ENCODE measurements at regions not wholly inside any gene's neighbourhood (a gene's known extent, or its start where the extent isn't known, plus 50 kb on each side); places are given as distances from the start of the nearest gene placed in this dataset.

- Histone ChIP-seq H3K9me3 (ENCODE audit: control insufficient read depth in 2 of 2, low read length in 2 of 2) (no peaks in the 10 kb centered on the region), H3K4me1 (ENCODE audit: control insufficient read depth in 2 of 2, insufficient read depth in 2 of 2, low read length in 2 of 2) (no peaks in the 10 kb centered on the region), H3K27me3 (ENCODE audit: control insufficient read depth in 2 of 2, insufficient read depth in 2 of 2, low read length in 2 of 2) (no peaks in the 10 kb centered on the region), H3K36me3 (ENCODE audit: control insufficient read depth in 2 of 2, insufficient read depth in 2 of 2, low read length in 2 of 2) (no peaks in the 10 kb centered on the region), H3K4me3 (ENCODE audit: low read length in 2 of 2) (no peak overlapping the region), H3K9ac (ENCODE audit: low read depth in 1 of 2, low read length in 2 of 2) (no peak overlapping the region), H3K27ac (ENCODE audit: low read depth in 2 of 2, low read length in 2 of 2) (no peak overlapping the region)
These were observed 131.1 kb downstream of the TMEM114 start for GRCh38 chr16:8459085-8459733.

GRCh38 chr16:8458481-8459046, 131.7 kb downstream of the TMEM114 start:
- no peak overlapping the region for H3K9ac ChIP-seq (ENCODE audit: low read depth in 1 of 2, low read length in 2 of 2)
- H3K36me3 ChIP-seq (ENCODE audit: control insufficient read depth in 2 of 2, insufficient read depth in 2 of 2, low read length in 2 of 2), result no peaks in the 10 kb centered on the region
- H3K9me3 ChIP-seq (ENCODE audit: control insufficient read depth in 2 of 2, low read length in 2 of 2), result no peaks in the 10 kb centered on the region
- no peaks in the 10 kb centered on the region for H3K4me1 ChIP-seq (ENCODE audit: control insufficient read depth in 2 of 2, insufficient read depth in 2 of 2, low read length in 2 of 2)
- no peak overlapping the region for H3K4me3 ChIP-seq (ENCODE audit: low read length in 2 of 2)
- H3K27me3 ChIP-seq (ENCODE audit: control insufficient read depth in 2 of 2, insufficient read depth in 2 of 2, low read length in 2 of 2), result no peaks in the 10 kb centered on the region
- H3K27ac ChIP-seq (ENCODE audit: low read depth in 2 of 2, low read length in 2 of 2), result no peak overlapping the region

GRCh38 chr16:8453359-8453758, 137.0 kb downstream of the TMEM114 start:
- Histone ChIP-seq H3K4me1 (ENCODE audit: control insufficient read depth in 2 of 2, insufficient read depth in 2 of 2, low read length in 2 of 2) (no peaks in the 10 kb centered on the region), H3K9me3 (ENCODE audit: control insufficient read depth in 2 of 2, low read length in 2 of 2) (no peaks in the 10 kb centered on the region), H3K9ac (ENCODE audit: low read depth in 1 of 2, low read length in 2 of 2) (no peak overlapping the region), H3K36me3 (ENCODE audit: control insufficient read depth in 2 of 2, insufficient read depth in 2 of 2, low read length in 2 of 2) (no peaks in the 10 kb centered on the region), H3K4me3 (ENCODE audit: low read length in 2 of 2) (no peak overlapping the region), H3K27me3 (ENCODE audit: control insufficient read depth in 2 of 2, insufficient read depth in 2 of 2, low read length in 2 of 2) (no peaks in the 10 kb centered on the region), H3K27ac (ENCODE audit: low read depth in 2 of 2, low read length in 2 of 2) (no peak overlapping the region)

- Histone ChIP-seq H3K9me3 (ENCODE audit: control insufficient read depth in 2 of 2, low read length in 2 of 2) (no peaks in the 10 kb centered on the region), H3K27ac (ENCODE audit: low read depth in 2 of 2, low read length in 2 of 2) (no peak overlapping the region), H3K36me3 (ENCODE audit: control insufficient read depth in 2 of 2, insufficient read depth in 2 of 2, low read length in 2 of 2) (no peaks in the 10 kb centered on the region), H3K9ac (ENCODE audit: low read depth in 1 of 2, low read length in 2 of 2) (no peak overlapping the region), H3K4me3 (ENCODE audit: low read length in 2 of 2) (no peak overlapping the region), H3K4me1 (ENCODE audit: control insufficient read depth in 2 of 2, insufficient read depth in 2 of 2, low read length in 2 of 2) (no peaks in the 10 kb centered on the region), H3K27me3 (ENCODE audit: control insufficient read depth in 2 of 2, insufficient read depth in 2 of 2, low read length in 2 of 2) (no peaks in the 10 kb centered on the region)
These were observed 137.4 kb downstream of the TMEM114 start for GRCh38 chr16:8452941-8453340.

GRCh38 chr16:8436931-8437330, 153.4 kb downstream of the TMEM114 start:
- H3K36me3 ChIP-seq (ENCODE audit: control insufficient read depth in 2 of 2, insufficient read depth in 2 of 2, low read length in 2 of 2), result no peaks in the 10 kb centered on the region
- H3K27me3 ChIP-seq (ENCODE audit: control insufficient read depth in 2 of 2, insufficient read depth in 2 of 2, low read length in 2 of 2), result no peaks in the 10 kb centered on the region
- no peaks in the 10 kb centered on the region for H3K9me3 ChIP-seq (ENCODE audit: control insufficient read depth in 2 of 2, low read length in 2 of 2)
- no peak overlapping the region for H3K27ac ChIP-seq (ENCODE audit: low read depth in 2 of 2, low read length in 2 of 2)
- H3K9ac ChIP-seq (ENCODE audit: low read depth in 1 of 2, low read length in 2 of 2), result no peak overlapping the region
- no peaks in the 10 kb centered on the region for H3K4me1 ChIP-seq (ENCODE audit: control insufficient read depth in 2 of 2, insufficient read depth in 2 of 2, low read length in 2 of 2)
- H3K4me3 ChIP-seq (ENCODE audit: low read length in 2 of 2), result no peak overlapping the region

- Histone ChIP-seq H3K4me1 (ENCODE audit: control insufficient read depth in 2 of 2, insufficient read depth in 2 of 2, low read length in 2 of 2) (no peaks in the 10 kb centered on the region), H3K27me3 (ENCODE audit: control insufficient read depth in 2 of 2, insufficient read depth in 2 of 2, low read length in 2 of 2) (no peaks in the 10 kb centered on the region), H3K4me3 (ENCODE audit: low read length in 2 of 2) (no peak overlapping the region), H3K27ac (ENCODE audit: low read depth in 2 of 2, low read length in 2 of 2) (no peak overlapping the region), H3K36me3 (ENCODE audit: control insufficient read depth in 2 of 2, insufficient read depth in 2 of 2, low read length in 2 of 2) (no peaks in the 10 kb centered on the region), H3K9ac (ENCODE audit: low read depth in 1 of 2, low read length in 2 of 2) (no peak overlapping the region), H3K9me3 (ENCODE audit: control insufficient read depth in 2 of 2, low read length in 2 of 2) (no peaks in the 10 kb centered on the region)
These were observed 158.5 kb downstream of the TMEM114 start for GRCh38 chr16:8431783-8432182.

- Histone ChIP-seq H3K27ac (ENCODE audit: low read depth in 2 of 2, low read length in 2 of 2) (no peak overlapping the region), H3K9ac (ENCODE audit: low read depth in 1 of 2, low read length in 2 of 2) (no peak overlapping the region), H3K4me3 (ENCODE audit: low read length in 2 of 2) (no peak overlapping the region), H3K36me3 (ENCODE audit: control insufficient read depth in 2 of 2, insufficient read depth in 2 of 2, low read length in 2 of 2) (no peaks in the 10 kb centered on the region), H3K4me1 (ENCODE audit: control insufficient read depth in 2 of 2, insufficient read depth in 2 of 2, low read length in 2 of 2) (no peaks in the 10 kb centered on the region), H3K9me3 (ENCODE audit: control insufficient read depth in 2 of 2, low read length in 2 of 2) (no peaks in the 10 kb centered on the region), H3K27me3 (ENCODE audit: control insufficient read depth in 2 of 2, insufficient read depth in 2 of 2, low read length in 2 of 2) (no peaks in the 10 kb centered on the region)
These were observed 159.9 kb downstream of the TMEM114 start for GRCh38 chr16:8430401-8430800.

- Histone ChIP-seq H3K27me3 (ENCODE audit: control insufficient read depth in 2 of 2, insufficient read depth in 2 of 2, low read length in 2 of 2) (no peaks in the 10 kb centered on the region), H3K9me3 (ENCODE audit: control insufficient read depth in 2 of 2, low read length in 2 of 2) (no peaks in the 10 kb centered on the region), H3K27ac (ENCODE audit: low read depth in 2 of 2, low read length in 2 of 2) (no peak overlapping the region), H3K9ac (ENCODE audit: low read depth in 1 of 2, low read length in 2 of 2) (no peak overlapping the region), H3K36me3 (ENCODE audit: control insufficient read depth in 2 of 2, insufficient read depth in 2 of 2, low read length in 2 of 2) (no peaks in the 10 kb centered on the region), H3K4me3 (ENCODE audit: low read length in 2 of 2) (no peak overlapping the region), H3K4me1 (ENCODE audit: control insufficient read depth in 2 of 2, insufficient read depth in 2 of 2, low read length in 2 of 2) (no peaks in the 10 kb centered on the region)
These were observed 163.7 kb downstream of the TMEM114 start for GRCh38 chr16:8426569-8426968.

- no peaks in the 10 kb centered on the region for H3K4me1 ChIP-seq (ENCODE audit: control insufficient read depth in 2 of 2, insufficient read depth in 2 of 2, low read length in 2 of 2)
- no peak overlapping the region for H3K4me3 ChIP-seq (ENCODE audit: low read length in 2 of 2)
- no peaks in the 10 kb centered on the region for H3K36me3 ChIP-seq (ENCODE audit: control insufficient read depth in 2 of 2, insufficient read depth in 2 of 2, low read length in 2 of 2)
- H3K9me3 ChIP-seq (ENCODE audit: control insufficient read depth in 2 of 2, low read length in 2 of 2), result no peaks in the 10 kb centered on the region
- no peaks in the 10 kb centered on the region for H3K27me3 ChIP-seq (ENCODE audit: control insufficient read depth in 2 of 2, insufficient read depth in 2 of 2, low read length in 2 of 2)
- no peak overlapping the region for H3K27ac ChIP-seq (ENCODE audit: low read depth in 2 of 2, low read length in 2 of 2)
- H3K9ac ChIP-seq (ENCODE audit: low read depth in 1 of 2, low read length in 2 of 2), result no peak overlapping the region
These were observed 173.2 kb downstream of the TMEM114 start for GRCh38 chr16:8417145-8417544.

- H3K9ac ChIP-seq (ENCODE audit: low read depth in 1 of 2, low read length in 2 of 2), result no peak overlapping the region
- H3K36me3 ChIP-seq (ENCODE audit: control insufficient read depth in 2 of 2, insufficient read depth in 2 of 2, low read length in 2 of 2), result no peaks in the 10 kb centered on the region
- H3K4me3 ChIP-seq (ENCODE audit: low read length in 2 of 2), result no peak overlapping the region
- no peaks in the 10 kb centered on the region for H3K27me3 ChIP-seq (ENCODE audit: control insufficient read depth in 2 of 2, insufficient read depth in 2 of 2, low read length in 2 of 2)
- no peaks in the 10 kb centered on the region for H3K9me3 ChIP-seq (ENCODE audit: control insufficient read depth in 2 of 2, low read length in 2 of 2)
- peaks cover 1 to 2% of the 10 kb centered on the region in 2 donors for H3K4me1 ChIP-seq (ENCODE audit: control insufficient read depth in 2 of 2, insufficient read depth in 2 of 2, low read length in 2 of 2)
- H3K27ac ChIP-seq (ENCODE audit: low read depth in 2 of 2, low read length in 2 of 2), result no peak overlapping the region
These were observed 181.3 kb downstream of the TMEM114 start for GRCh38 chr16:8408855-8409567.
